NB4 (cell line): ENCODE measurements at regions not wholly inside any gene's neighbourhood (a gene's known extent, or its start where the extent isn't known, plus 50 kb on each side); places are given as distances from the start of the nearest gene placed in this dataset.
A peak's percentile ranks its signal among the peaks of the same experiment; 100 is the strongest.

Experiments
- DNase-seq: peaks from one replicate; pipeline ENCODE4 v3.0.0; 2010; ENCODE audit warnings: low read depth
- H3K4me3 ChIP-seq: one replicate; pipeline ENCODE4 v1.5.1; 2011; ENCODE audit warnings: mild to moderate bottlenecking, low read depth, low read length, moderate library complexity
- MYC ChIP-seq: IDR thresholded peaks from 2 replicates; pipeline ENCODE4 v1.6.1; 2011; ENCODE audit warnings: low read depth, low read length
- POLR2A ChIP-seq: IDR thresholded peaks from 2 replicates; pipeline ENCODE4 v1.6.1; 2011; ENCODE audit warnings: mild to moderate bottlenecking; ENCODE audit not compliant: insufficient read length; ENCODE audit errors: extremely low read depth
- TF ChIP-seq, protein P1 (sequence below): IDR thresholded peaks from 2 replicates; pipeline ENCODE4 v1.6.1; 2011; ENCODE audit warnings: low read depth, low read length
- TF ChIP-seq, protein P2 (sequence below): IDR thresholded peaks from one replicate; pipeline ENCODE4 v1.5.1; 2012; ENCODE audit warnings: low read depth, low read length

DNA sequence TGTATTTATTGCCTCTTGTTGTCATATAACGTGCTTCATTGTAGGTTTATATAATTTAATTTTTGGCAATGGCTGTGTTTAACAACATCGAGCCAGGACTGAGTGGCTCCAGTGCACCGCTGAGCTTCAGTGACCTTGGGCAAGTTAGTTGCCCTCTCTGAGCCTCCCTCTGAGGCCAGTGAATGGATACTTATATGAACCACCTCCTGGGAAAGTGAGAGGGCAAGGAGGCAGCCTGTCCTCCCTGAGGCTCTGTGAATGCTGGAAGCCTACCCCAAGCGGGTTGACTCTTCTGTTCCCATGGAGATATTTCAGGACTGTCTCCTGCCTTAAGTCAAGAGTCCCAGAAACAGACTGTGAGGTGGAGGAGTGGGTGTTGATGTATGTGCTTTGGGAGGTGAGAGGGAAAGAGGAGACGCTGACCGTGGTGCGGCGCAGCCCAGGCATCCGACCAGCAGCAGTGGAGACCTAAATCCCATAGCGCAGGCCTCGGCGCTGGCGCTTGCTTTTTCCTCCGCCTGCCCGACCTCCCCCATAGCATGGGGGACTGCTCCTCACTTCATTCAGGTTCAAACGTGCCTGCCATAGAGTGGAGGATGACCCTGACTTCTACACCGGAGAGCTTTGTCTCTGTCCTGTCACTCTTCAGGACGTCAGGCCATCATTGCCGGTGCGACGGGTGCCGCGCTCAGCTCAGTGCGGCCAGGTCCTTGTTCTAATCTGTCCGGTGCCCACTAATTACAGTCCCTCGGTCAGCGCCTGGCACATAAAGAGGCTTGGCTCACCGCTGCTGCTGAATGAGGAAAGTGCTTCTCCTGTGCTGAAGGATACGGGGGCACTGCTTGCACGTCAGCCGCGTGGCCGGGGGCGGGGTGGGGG is 167.3 kb upstream of the HS6ST1 start:
- TF ChIP-seq MYC (no peak), POLR2A (no peak)
- TF ChIP-seq, protein P1, sequence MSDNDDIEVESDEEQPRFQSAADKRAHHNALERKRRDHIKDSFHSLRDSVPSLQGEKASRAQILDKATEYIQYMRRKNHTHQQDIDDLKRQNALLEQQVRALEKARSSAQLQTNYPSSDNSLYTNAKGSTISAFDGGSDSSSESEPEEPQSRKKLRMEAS, result no peak
- TF ChIP-seq, protein P2, sequence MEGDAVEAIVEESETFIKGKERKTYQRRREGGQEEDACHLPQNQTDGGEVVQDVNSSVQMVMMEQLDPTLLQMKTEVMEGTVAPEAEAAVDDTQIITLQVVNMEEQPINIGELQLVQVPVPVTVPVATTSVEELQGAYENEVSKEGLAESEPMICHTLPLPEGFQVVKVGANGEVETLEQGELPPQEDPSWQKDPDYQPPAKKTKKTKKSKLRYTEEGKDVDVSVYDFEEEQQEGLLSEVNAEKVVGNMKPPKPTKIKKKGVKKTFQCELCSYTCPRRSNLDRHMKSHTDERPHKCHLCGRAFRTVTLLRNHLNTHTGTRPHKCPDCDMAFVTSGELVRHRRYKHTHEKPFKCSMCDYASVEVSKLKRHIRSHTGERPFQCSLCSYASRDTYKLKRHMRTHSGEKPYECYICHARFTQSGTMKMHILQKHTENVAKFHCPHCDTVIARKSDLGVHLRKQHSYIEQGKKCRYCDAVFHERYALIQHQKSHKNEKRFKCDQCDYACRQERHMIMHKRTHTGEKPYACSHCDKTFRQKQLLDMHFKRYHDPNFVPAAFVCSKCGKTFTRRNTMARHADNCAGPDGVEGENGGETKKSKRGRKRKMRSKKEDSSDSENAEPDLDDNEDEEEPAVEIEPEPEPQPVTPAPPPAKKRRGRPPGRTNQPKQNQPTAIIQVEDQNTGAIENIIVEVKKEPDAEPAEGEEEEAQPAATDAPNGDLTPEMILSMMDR, result no peak
- H3K4me3 ChIP-seq, result no peak overlapping the region
- DNase-seq, result no peak

DNA sequence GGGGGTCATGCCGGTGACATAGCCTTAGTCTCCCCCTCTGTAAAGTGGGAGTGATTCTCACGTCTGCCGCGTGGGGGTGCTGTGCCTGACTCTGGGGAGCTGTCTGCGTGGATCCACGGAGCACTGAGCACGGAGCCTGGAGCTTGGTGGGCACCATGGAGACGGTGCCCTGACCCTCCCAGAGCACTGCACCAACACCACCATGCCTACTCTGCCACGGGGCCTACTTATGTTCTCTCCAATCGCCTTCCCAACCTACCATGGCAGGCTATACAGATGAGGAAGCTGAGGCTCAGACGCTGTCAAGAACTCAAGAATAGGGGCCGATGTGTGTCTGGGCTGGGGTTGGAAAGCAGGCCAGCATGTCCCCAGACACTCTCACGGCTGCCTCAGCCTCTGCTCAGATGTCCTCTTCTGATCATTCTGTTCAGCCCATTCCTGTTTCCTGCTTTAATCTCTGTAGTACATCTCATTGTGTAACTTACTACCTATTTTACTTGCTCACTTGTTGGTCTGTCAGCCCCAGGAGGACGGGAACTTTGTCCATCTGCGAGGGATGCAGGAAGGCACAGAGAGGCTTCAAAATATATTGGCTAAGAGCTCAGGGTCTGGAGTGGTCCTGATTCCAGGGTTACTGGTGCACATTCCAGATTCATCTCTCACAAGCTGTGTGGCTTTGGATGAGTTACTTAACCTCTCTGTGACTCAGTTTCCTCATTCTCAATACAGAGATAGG is 168.1 kb upstream of the HS6ST1 start:
- no peak overlapping the region for H3K4me3 ChIP-seq
- TF ChIP-seq POLR2A (no peak), MYC (no peak)
- TF ChIP-seq, protein P2, result no peak
- TF ChIP-seq, protein P1, result no peak
- DNase-seq, result peak; percentile 35

DNA sequence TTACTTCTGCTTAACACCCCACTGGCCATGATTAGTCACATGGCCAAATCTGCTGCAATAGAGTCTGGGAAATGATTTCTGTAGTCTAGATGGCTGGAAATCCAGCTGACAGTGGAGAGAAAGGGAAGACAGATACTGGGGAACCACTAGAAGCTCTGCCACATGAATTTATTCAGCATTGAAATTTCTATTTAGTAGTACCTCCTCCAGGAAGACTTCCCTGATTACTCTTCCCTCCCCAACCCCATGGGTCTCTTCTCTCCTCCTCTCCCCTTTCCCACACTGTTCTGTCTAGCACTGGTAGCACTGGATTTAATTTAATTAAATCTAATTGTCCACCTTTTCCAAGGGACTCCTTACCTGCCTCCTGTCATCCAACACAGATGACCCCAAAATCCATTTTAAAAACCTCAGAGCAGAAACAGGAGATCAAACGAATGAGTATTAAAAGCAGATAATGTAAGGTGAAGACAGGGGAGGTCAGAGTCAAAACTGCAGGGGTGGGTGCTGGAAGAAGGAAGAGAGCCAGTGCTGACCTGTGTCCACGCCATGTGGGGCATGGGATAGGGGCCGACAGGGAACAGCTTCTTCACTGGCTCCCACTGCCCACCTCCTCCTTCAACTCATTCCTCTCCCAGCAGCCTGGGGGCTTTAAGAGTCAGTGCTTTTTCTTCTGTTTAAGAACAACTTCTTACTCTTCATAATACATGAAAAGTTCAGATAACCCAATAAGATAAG is 169.2 kb upstream of the HS6ST1 start:
- TF ChIP-seq, protein P1, result peak; percentile 17; the same call in 1 of the 2 replicates
- TF ChIP-seq POLR2A, result no peak
- H3K4me3 ChIP-seq, result no peak overlapping the region
- DNase-seq, result no peak

DNA sequence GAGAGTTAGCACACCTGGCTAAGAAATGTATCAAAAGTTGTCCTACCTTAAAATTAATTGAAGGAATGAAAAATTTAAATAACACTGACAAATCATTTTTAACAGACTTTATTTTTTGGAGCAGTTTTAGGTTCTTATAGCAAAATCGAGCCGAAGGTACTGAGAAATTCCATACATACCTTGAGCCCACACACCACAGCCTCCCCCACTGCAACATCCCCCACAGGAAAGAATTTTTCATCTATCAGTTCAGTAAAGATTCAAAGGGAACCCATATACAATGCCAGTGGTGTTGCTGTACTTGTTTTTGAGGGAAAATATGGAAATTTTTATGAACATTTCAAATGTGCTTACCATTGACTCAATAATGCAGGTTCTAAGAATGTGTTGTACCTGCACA is 169.8 kb upstream of the HS6ST1 start:
- DNase-seq, result no peak
- H3K4me3 ChIP-seq, result peak overlapping the region; percentile 42
- TF ChIP-seq, protein P1, result no peak
- no peak for TF ChIP-seq MYC
- no peak for TF ChIP-seq POLR2A
- TF ChIP-seq, protein P2, result no peak

DNA sequence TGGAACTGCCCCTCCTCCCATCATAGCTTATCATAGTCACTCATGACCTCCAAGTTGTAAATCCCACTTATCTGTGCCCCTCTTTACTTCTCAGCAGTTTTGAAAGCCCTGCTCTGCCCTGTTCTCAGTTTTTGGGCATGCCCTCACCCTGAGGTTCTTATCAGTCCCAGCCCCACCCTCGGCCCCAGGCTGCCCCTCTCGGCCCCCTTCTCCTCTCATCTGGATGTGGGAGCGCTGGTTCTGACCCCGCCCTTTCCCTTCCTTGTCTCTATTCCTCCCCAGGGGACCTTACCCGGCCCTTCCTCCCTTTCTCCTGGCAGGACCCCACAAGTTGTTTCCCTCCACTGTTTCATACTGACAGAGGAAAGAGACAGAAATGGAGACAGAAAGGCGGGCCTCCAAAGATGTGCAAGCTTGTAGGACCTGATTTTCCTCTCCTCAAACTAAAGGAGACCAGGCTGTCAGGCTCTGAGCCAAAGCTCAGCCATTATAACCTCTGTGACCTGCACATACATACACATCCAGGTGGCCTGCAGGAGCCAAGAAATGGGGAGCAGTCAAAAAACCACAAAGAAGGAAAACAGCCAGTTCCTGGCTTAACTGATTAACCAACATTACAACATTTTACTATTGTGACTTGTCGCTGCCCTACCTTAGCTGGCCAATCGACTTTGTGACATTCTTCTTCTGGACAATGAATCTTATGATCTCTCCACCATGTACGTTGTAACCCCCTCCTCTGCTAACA is 171.0 kb upstream of the HS6ST1 start:
- peak; percentile 86 for DNase-seq
- TF ChIP-seq POLR2A (no peak), MYC (0 out of 2 replicates have a peak, but pooled peaks have one; percentile 33)
- peak overlapping the region; percentile 42 for H3K4me3 ChIP-seq

DNA sequence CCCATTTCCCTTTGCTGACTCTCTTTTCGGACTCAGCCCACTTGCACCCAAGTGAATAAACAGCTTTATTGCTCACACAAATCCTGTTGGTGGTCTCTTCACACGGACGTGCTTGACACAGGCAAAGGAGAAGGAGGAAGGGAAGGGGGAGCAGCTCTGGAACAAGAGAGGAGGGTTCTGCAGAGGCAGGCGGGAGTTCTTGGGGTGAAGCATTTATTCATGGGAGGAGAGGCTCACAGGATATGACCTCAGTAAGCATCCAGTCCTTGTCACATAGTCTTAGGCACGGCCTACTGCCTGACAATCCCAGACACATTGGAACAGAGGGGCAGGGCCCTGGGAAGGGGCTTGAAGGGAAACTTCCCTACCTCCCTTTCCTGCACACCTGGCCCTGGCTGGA is 171.7 kb upstream of the HS6ST1 start:
- H3K4me3 ChIP-seq, result peak overlapping the region; percentile 42
- TF ChIP-seq, protein P1, result no peak
- no peak for TF ChIP-seq MYC
- no peak for TF ChIP-seq POLR2A
- TF ChIP-seq, protein P2, result no peak
- DNase-seq, result peak; percentile 84
